SW 1271 (cell line): ENCODE measurements at regions not wholly inside any gene's neighbourhood (a gene's known extent, or its start where the extent isn't known, plus 50 kb on each side); places are given as distances from the start of the nearest gene placed in this dataset.

Source experiments
- DNase-seq, 2 experiments: peaks; one replicate each; lab custom pipeline; 2025; lab: John Stamatoyannopoulos, UW

DNA sequence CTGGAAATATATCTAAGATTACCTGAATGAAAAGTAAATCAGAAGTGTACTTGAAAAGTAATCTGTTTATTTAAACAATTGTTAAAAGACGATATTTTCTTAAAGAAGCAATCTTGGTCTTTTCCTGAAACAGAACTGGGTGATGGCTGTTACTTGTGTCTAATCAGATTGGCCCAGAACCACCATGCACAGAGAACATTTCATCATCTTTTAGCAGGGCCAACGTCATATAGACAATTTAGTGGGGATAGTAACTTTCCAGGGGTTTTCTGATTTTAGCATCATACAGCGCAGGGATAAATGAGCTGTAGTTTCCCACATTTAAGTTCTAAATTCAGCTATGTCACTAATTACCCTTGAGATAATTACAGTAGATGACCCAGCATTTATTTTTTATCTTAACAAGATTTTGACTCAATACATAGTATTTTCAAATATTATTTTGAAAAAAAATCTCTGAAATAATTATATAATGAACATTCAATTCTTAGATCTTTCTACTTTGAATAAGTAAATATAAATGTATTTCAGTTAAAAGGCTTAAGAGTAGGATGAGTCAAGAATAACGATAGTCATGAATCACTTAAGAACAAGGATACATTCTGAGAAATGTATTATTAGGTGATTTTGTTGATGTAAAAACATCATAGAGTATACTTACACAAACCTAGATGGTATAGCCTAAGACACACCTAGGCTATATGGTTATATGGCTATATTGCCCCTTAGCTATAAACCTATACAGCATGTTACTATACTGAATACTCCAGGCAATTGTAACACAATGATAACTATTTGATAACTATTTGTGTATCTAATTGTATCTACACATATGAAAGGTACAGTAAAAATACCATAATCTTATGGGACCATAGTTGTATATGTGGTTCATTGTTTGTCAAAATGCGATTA lies 103.8 kb upstream of the MME start:
- DNase-seq = no peak

GRCh38 chr3:154973851-154974250 lies 106.3 kb upstream of the MME start:
- DNase-seq = no peak

DNA sequence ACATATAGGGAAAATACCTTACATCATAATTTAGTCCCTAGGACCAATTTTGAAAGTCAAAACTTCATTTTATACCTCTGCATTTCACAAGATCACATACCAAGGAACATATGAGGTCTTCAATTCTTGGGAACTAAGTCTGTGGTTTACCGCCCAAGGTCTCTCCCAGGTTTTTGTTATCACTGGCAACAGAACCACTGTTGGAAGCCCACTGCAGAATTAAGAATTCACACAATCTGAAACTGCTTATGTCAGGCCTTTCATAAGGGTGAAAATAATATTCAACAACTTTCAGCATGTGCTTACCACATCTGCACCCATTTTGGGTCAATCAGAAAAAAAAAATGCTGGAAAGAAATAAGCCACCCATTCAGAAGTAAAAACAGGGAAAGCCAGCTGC lies 107.2 kb upstream of the MME start:
- no peak for DNase-seq

DNA sequence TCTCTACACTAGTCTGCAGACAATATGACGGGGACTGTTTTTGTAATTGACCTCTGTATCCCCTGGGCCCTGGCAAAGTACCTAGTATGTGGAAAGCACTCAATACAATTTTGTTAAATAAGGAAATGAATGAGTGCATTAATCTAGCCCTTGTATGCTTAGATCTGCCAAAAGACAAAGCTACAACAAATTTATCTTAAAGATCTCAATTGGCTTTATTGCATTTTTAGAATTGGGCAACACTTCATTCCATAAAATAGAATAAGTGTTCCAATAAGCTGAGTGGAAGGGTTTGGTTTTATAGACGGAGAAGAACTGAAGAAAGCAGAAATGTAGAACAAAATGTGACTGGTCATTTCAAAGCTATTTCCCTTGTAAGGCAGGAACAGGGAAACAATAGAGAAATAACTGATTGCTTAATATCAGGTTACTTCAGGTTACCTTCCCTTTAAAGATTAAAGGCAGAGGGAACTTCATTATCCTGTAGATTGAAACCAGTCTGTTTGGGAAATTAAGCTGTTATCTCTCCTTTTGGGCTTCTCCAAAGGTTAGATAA lies 108.3 kb upstream of the MME start:
- peak in 1 of 2 experiments; percentile 21 for DNase-seq

DNA sequence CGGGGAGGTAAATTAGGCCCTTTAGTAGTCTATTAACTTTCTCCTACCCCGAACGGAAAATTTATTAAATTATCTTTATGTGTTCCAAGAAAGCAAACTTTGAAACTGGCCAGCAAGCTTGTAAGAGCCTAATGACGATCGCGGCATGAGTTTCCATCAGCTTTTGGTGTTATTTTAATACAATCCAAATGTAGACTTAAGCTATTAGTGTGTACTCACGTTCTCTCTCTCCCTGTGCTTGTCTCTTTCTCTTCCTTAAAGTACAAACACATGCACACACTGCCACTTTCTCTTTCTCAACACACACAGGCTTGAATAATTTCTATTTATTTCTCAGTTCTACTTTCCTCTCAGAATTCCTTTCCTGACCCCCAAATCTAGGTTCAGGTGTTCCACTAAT lies 108.8 kb upstream of the MME start:
- DNase-seq = no peak

- DNase-seq = no peak
Measured at GRCh38 chr3:154970797-154971196, 109.3 kb upstream of the MME start.

DNA sequence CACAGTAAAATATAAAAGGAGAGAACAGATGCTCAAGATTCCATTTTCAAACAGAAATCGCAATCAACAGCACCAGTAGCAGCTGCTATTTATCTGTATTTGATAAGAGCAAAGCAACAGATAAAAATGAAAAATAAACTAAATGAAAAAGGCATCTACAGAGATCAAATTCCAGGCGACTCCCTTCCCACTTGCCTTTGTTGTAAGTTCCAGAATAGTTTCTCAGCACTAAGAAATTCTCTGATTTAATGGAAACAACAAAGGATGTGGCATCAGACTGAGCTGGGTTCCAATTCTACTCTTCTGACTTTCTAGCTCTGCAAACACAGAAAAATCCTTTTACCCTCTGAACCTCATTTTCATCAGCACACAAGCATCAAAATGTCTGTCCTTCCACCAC lies 110.8 kb upstream of the MME start:
- DNase-seq = no peak

- no peak for DNase-seq
Measured at GRCh38 chr3:154967090-154967489, 113.0 kb upstream of the MME start.

- no peak for DNase-seq
Measured at GRCh38 chr3:154956815-154957214, 123.3 kb upstream of the MME start.

DNA sequence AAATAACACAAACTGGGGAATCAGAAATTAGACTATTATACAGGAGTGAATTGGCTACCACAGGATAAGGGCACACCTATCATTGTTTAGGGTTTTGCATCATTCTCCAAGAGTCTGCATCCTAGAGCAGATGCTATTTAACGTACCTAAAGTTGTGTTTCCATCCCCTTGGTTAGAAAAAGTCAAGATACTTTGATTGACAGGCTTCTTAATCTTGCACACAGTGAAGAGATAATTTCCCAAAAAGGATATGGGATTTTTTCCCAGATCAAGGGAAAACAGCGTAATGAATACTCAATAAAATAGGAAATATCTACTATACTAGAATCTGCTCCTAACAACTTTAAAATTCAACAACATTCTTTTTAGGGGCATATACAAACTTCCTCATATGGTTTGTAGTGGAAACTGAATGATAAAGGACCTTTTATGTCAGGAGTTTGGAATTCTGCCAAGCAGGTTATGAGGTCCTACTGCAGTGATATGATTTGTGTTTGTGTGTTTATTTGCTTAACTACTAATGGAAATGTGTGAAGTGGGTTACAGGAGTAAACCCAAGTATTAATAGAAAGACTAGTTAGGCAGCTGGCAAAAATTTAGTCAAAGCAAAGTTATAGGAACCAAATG lies 124.1 kb upstream of the MME start:
- DNase-seq = no peak

GRCh38 chr3:154954757-154955156 lies 125.4 kb upstream of the MME start:
- DNase-seq = peak; percentile 2 to 73

DNA sequence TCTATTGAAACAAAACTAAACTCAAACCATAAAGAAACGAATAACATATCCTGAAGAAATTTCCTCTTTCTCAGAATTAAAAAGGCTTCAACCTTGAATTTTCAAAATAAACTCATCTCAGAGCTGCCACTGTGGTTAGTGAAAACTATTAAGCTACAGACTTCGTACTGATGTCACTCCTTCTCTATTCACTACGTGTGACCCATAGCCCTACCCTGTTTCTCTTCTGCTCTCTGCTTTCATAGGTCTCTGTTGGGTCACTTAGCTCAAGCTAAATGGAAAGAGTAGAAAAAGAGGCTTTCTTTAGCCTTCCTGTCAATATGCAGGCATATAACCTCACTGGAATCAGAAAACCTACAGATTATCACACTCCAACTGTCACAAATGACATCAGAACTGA lies 126.6 kb upstream of the MME start:
- DNase-seq = no peak

DNA sequence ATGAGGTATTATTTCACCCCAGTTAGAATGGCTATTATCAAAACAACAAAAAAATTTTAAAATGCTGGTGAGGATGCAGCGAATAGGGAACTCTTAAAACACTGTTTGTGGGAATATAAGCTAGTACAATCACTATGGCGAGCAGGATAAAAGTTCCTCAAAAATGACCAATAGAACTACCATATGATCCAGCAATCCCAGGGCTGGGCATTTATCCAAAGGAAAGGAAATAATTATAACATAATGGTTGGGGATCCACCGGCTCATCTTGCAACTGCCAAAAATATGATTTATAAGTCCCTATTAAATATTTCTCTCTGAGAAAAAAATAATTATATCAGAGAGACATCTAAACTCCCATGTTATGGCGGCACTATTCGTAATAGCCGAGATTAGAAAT lies 127.6 kb upstream of the MME start:
- DNase-seq = no peak

DNA sequence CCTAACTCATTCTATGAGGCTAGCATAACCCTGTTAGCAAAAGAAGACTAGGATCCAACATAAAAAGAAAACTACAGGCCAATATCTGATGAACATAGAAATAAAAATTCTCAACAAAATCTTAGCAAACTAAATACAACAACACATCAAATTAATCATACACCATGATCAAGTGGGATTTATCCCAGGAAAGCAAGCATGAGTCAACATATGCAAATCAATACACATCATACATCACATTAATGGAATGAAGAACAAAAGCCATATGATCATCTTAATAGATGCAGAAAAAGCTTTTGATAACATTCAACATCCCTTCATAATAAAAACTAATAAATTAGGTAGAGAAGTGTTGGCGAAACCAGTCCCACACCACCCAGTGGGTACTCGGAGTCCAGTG lies 136.1 kb upstream of the MME start:
- no peak for DNase-seq

DNA sequence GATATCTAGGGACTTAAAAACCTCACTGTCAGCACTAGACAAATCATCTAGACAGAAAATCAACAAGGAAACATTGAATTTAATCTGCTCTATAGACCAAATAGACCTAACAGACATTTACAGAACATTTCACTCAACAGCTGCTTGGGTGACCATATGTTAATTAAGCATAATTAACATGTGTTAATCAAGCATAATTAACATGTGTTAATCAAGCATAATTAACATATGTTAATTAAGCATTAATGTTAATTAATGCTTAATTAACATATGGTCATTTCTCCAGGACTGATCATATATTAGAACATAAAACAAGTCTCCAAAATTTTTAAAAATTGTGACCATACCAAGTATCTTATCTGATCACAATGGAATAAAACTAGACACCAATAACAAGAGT lies 137.3 kb upstream of the MME start:
- no peak for DNase-seq

GRCh38 chr3:154936196-154936595 lies 143.9 kb upstream of the MME start:
- no peak for DNase-seq

GRCh38 chr3:154933581-154933980 lies 146.5 kb upstream of the MME start:
- DNase-seq = no peak

DNA sequence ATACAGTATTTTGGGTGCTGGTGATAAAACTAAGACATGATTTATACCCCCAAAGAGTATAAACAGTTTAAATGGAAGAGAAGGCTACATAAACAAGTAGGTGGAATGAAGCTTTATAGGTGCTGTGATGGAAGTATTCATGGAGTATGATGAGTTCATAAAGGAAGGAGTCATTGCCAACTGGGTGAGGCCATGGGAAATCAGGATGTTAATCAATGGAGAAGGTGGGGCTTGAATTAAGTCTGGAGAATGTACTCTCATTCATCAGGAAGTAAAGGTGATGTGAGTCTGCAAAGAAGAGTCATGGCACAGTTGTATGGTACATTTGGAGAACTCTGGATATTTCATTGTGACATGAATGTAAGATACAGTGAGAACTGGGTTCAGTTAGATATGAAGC lies 147.5 kb upstream of the MME start:
- DNase-seq = no peak

- no peak for DNase-seq
Measured at GRCh38 chr3:154931484-154931883, 148.6 kb upstream of the MME start.

- DNase-seq = no peak
Measured at GRCh38 chr3:154926721-154927120, 153.4 kb upstream of the MME start.

GRCh38 chr3:154921351-154921750 lies 158.8 kb upstream of the MME start:
- no peak for DNase-seq

DNA sequence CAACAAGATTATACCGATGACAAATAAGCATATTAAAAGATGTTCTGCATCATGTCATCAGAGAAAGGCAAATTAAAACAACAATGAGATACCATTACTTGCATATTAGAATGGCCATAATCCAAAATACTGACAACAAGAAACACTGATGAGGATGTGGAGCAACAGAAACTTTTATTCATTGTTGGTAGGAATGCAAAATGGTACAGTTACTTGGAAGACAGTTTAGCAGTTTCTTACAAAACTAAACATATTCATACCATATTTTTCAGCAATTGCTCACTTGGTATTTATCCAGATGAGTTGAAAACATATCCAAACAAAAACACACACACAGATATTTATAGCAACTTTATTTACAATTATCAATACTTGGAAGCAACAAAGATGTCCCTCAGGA lies 160.9 kb upstream of the MME start:
- no peak for DNase-seq

DNA sequence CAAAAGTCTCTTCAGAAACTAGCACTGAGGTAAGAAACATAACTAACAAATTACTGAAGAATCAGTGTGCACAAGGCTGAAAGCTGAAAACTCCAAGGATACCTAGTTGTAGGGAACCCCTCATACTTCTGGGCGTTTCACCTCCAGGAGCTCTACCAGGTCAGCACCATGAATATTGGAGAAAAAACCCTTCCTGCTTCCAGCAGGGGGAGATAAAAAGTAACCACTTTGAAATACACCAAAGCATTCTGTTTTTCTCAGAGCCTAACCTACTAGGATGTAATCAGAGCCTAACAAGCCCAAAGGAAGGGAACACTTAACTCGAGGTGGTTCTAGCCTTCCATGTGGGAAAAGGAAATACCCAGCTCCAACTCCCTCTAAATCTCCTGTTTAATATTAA lies 175.8 kb upstream of the MME start:
- DNase-seq = peak in 1 of 2 experiments; percentile 42
